Heart left ventricle (tissue), 16 donors: ENCODE measurements at regions not wholly inside any gene's neighbourhood (a gene's known extent, or its start where the extent isn't known, plus 50 kb on each side); places are given as distances from the start of the nearest gene placed in this dataset.
A peak's percentile ranks its signal among the peaks of the same experiment; 100 is the strongest.
"Not testable (repeated sequence)": the region's sequence is repeated elsewhere in the genome, so short reads cannot be mapped to it uniquely, and the experiment has no call there.

Experiments used
- ATAC-seq, 4 donors: fragments of 200-7000 bp; cut with Tn5 transposase; one replicate each; pipeline ENCODE4 v1.9.1; 2020 to 2022; ENCODE audit warnings: moderate library complexity in 4 of 4, mild to moderate bottlenecking in 3 of 4, moderate number of reproducible peaks in 1 of 4
- DNase-seq, 5 donors: peaks; one replicate each; pipeline ENCODE4 v3.0.0-alpha.2; 2020
- H3K27ac ChIP-seq, 12 donors: fragments of 200-600 bp; sonication (generic) in 4 of 12; one replicate each; pipeline versions ENCODE4 v1.5.0 to v1.8.0; 2016 to 2022; ENCODE audit warnings: mild to moderate bottlenecking in 2 of 12
- H3K27me3 ChIP-seq, 9 donors: fragments of 200-600 bp; sonication (generic) in 2 of 9; one replicate each; pipeline versions ENCODE4 v1.5.1 to v1.8.0; 2016 to 2022; ENCODE audit warnings: mild to moderate bottlenecking in 3 of 9
- H3K36me3 ChIP-seq, 9 donors: fragments of 200-600 bp; sonication (generic) in 2 of 9; one replicate each; pipeline versions ENCODE4 v1.5.0 to v1.8.0; 2018 to 2022; ENCODE audit warnings: mild to moderate bottlenecking in 2 of 9
- H3K4me1 ChIP-seq, 12 donors: fragments of 200-600 bp; sonication (generic) in 4 of 12; one replicate each; pipeline versions ENCODE4 v1.5.0 to v1.8.0; 2016 to 2022; ENCODE audit warnings: mild to moderate bottlenecking in 3 of 12
- H3K4me3 ChIP-seq, 12 donors: fragments of 200-600 bp; sonication (generic) in 4 of 12; one replicate each; pipeline versions ENCODE4 v1.5.0 to v1.8.0; 2017 to 2022; ENCODE audit warnings: mild to moderate bottlenecking in 9 of 12, moderate library complexity in 4 of 12
- H3K9me3 ChIP-seq, 12 donors: fragments of 200-600 bp; sonication (generic) in 4 of 12; one replicate each; pipeline versions ENCODE4 v1.5.0 to v1.8.0; 2016 to 2022; ENCODE audit warnings: mild to moderate bottlenecking in 1 of 12
- CTCF ChIP-seq, 12 donors: fragments of 200-600 bp; sonication (generic) in 4 of 12; IDR thresholded peaks; one replicate each; pipeline versions ENCODE4 v1.5.0 to v1.8.0; 2018 to 2022; ENCODE audit warnings: antibody characterized with exemption in 12 of 12, mild to moderate bottlenecking in 5 of 12
- POLR2A ChIP-seq, 2 donors: fragments of 450-650 bp; IDR thresholded peaks; one replicate each; pipeline ENCODE4 v1.6.1; 2017; ENCODE audit warnings: antibody characterized with exemption in 2 of 2, mild to moderate bottlenecking in 2 of 2, moderate library complexity in 2 of 2
- WGBS, 4 donors: extraction: QIAGEN DNeasy Blood & Tissue Kit in 2 of 4; methylation state at CpG; one replicate each; pipeline versions ENCODE4 v1.1.5 to v1.1.7; 2013 to 2018; 5-methylcytosine and 5-hydroxymethylcytosine counted together
- intact Hi-C, 10 donors: fragments of 100-400 bp; cut with DNase I; formaldehyde crosslinking; loops; one replicate each; pipeline versions ENCODE4 v1.11.1 to v1.14.2; 2022
- donor health status: ischemic (EF 13 %, LVEDD 7.1; RV severe dilation, severe dysfunction).
- donor health status: healthy with polysubstance abuse.
- donor health status: DM: no; HTN: yes; CAD: no.
- donor health status: DM: no; HTN: no; CAD: no.
- donor health status: ischemic (EF 25% LVEDD 6.9; RV normal size, moderate dysfunction).
- donor health status: ischemic (EF 25% LVEDD 5.7; RV mildly dilated, moderate dysfunction).
- donor health status: healthy.
- donor health status: DM: yes; HTN: yes; CAD: no.
- donor health status: ischemic (EF 35%, LVEDD 5.7; RV mildly dilated, moderate dysfunction).
- donor health status: nonischemic (EF 11% LVEDD 7.7; RV severe dilation, severe dysfunction).
- donor health status: DM: yes; HTN: yes; CAD: no.
- donor health status: PGD.
- donor health status: ischemic (EF 29% LVEDD 5.4; RV normal size, mild dysfunction).
- donor health status: nonischemic (EF 23%, LVEDD 6.1; RV moderate dilation, normal function).

GRCh38 chr4:43607400-43607799, 714.9 kb downstream of the GRXCR1 start:
- no peak overlapping the region for H3K27ac ChIP-seq
- H3K36me3 ChIP-seq = no peaks in the 10 kb centered on the region
- H3K4me1 ChIP-seq = no peaks in the 10 kb centered on the region
- H3K27me3 ChIP-seq = no peaks in the 10 kb centered on the region
- DNase-seq (no peak), ATAC-seq (no peak)
- H3K4me3 ChIP-seq = no peak overlapping the region
- peaks cover 0 to 3% (median 0%) of the 10 kb centered on the region in 12 donors for H3K9me3 ChIP-seq
- intact Hi-C loops = no loop called here
- no peak for TF ChIP-seq POLR2A (IDR thresholded peaks at IDR 0.05)
- no peak for TF ChIP-seq CTCF (IDR thresholded peaks at IDR 0.05)

- WGBS, 4 donors = 56 to 60% (median 58%) methylated on average over 4 of the region's 4 CpGs
- H3K9me3 ChIP-seq = peaks cover 0 to 3% (median 0%) of the 10 kb centered on the region in 12 donors
- DNase-seq (no peak), ATAC-seq (no peak)
- TF ChIP-seq POLR2A (IDR thresholded peaks at IDR 0.05) (no peak), CTCF (IDR thresholded peaks at IDR 0.05) (no peak)
- H3K4me1 ChIP-seq = no peaks in the 10 kb centered on the region
- no peak overlapping the region for H3K27ac ChIP-seq
- no peak overlapping the region for H3K4me3 ChIP-seq
- no peaks in the 10 kb centered on the region for H3K36me3 ChIP-seq
- H3K27me3 ChIP-seq = no peaks in the 10 kb centered on the region
- intact Hi-C loops = no loop called here
Observed at GRCh38 chr4:43607827-43608461, 715.4 kb downstream of the GRXCR1 start.

DNA sequence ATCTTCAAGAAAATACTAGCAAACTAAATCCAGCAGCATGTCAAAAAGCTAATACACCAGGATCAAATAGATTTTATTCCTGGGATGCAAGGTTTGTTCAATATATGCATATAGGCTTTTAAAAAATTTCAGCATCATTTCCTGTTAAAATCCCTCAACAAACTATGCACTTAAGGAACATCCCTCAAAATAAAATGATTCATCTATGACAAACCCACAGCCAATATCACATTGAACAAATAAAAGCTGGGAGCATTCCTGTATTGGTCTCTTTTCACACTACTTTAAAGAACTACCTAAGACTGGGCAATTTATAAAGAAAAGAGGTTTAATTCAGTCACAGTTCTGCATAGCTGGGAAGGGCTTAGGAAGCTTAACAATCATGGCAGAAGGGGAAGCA, 726.7 kb downstream of the GRXCR1 start:
- no peaks in the 10 kb centered on the region for H3K27me3 ChIP-seq
- DNase-seq = no peak
- TF ChIP-seq POLR2A (IDR thresholded peaks at IDR 0.05) = no peak
- no peak for TF ChIP-seq CTCF (IDR thresholded peaks at IDR 0.05)
- ATAC-seq = no peak
- no peaks in the 10 kb centered on the region for H3K9me3 ChIP-seq
- H3K4me1 ChIP-seq = no peaks in the 10 kb centered on the region
- no peak overlapping the region for H3K27ac ChIP-seq
- intact Hi-C loops = no loop called here
- no peaks in the 10 kb centered on the region for H3K36me3 ChIP-seq
- H3K4me3 ChIP-seq = no peak overlapping the region

DNA sequence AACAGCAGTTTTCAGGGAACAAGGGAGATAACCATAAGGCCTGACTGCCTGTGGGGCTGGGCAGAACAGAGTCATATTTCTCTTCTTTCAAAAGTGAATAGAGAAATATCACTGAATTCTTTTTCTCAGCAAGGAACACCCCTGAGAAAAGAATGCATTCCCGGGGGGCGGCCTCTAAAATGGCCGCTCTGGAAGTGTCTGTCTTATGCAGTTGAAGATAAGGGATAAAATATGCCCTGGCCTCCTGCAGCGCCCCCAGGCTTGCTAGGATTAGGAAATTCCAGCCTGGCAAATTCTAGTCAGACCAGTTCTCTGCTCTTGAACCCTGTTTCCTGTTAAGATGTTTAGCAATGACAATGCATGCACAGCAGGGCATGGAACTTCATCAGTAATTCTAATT, 745.4 kb downstream of the GRXCR1 start:
- intact Hi-C loops, H3K36me3 ChIP-seq, DNase-seq, H3K27me3 ChIP-seq, H3K4me1 ChIP-seq, H3K4me3 ChIP-seq, H3K27ac ChIP-seq, ATAC-seq: not testable (repeated sequence)
- 73 to 96% (median 88%) methylated on average over 4 of the region's 4 CpGs for WGBS, 4 donors
- H3K9me3 ChIP-seq = peaks cover 0 to 28% (median 9%) of the 10 kb centered on the region in 12 donors

- H3K27me3 ChIP-seq = no peaks in the 10 kb centered on the region
- DNase-seq = no peak
- no peaks in the 10 kb centered on the region for H3K4me1 ChIP-seq
- H3K9me3 ChIP-seq = peaks cover 0 to 20% (median 0%) of the 10 kb centered on the region in 12 donors
- no peak overlapping the region for H3K4me3 ChIP-seq
- ATAC-seq = no peak
- TF ChIP-seq POLR2A (IDR thresholded peaks at IDR 0.05) (no peak), CTCF (IDR thresholded peaks at IDR 0.05) (no peak)
- intact Hi-C loops = no loop called here
- 49 to 59% (median 57%) methylated on average over 1 of the region's 1 CpG for WGBS, 4 donors
- H3K36me3 ChIP-seq = no peaks in the 10 kb centered on the region
- H3K27ac ChIP-seq = no peak overlapping the region
Observed at GRCh38 chr4:43651991-43652390, 759.5 kb downstream of the GRXCR1 start.

- ATAC-seq, H3K4me3 ChIP-seq, H3K27me3 ChIP-seq, intact Hi-C loops, H3K27ac ChIP-seq, H3K36me3 ChIP-seq, DNase-seq, H3K4me1 ChIP-seq: not testable (repeated sequence)
- H3K9me3 ChIP-seq = peaks cover 0 to 14% (median 0%) of the 10 kb centered on the region in 12 donors
- 69 to 74% (median 73%) methylated on average over 2 of the region's 2 CpGs for WGBS, 4 donors
Observed at GRCh38 chr4:43659547-43659946, 767.0 kb downstream of the GRXCR1 start.

- H3K9me3 ChIP-seq = peaks cover 0 to 18% (median 0%) of the 10 kb centered on the region in 12 donors
- H3K4me3 ChIP-seq, ATAC-seq, H3K27me3 ChIP-seq, H3K36me3 ChIP-seq, intact Hi-C loops, H3K4me1 ChIP-seq, H3K27ac ChIP-seq: not testable (repeated sequence)
- DNase-seq = peak in 1 of 5 donors; percentile 18
- 80 to 93% (median 83%) methylated on average over 12 to 23 of the region's 23 CpGs for WGBS, 4 donors
Observed at GRCh38 chr4:43672265-43672885, 776.2 kb downstream of the KCTD8 start.
